ENCODE measurements at regions not wholly inside any gene's neighbourhood (a gene's known extent, or its start where the extent isn't known, plus 50 kb on each side); places are given as distances from the start of the nearest gene placed in this dataset.

DNA sequence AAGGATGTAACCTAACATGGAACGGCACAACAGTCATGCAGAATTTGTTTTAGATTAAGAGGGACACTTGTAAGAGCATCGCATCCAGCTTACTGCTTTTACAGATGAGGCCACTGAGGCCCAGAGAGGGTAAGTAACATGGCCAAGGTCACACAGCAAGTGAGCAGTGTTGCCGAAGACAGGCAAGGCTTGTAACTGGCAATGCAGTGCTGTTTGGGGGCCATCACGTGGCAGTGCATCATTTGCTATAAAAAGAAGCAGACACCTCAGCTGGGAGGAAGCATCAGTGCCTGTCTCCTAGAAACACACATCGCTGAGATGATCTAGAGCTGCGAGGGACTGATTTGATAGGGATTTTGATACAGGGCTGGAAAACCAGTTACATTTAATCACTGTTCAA, 108.2 kb upstream of the PROK2 start:
- TF ChIP-seq, protein P1, sequence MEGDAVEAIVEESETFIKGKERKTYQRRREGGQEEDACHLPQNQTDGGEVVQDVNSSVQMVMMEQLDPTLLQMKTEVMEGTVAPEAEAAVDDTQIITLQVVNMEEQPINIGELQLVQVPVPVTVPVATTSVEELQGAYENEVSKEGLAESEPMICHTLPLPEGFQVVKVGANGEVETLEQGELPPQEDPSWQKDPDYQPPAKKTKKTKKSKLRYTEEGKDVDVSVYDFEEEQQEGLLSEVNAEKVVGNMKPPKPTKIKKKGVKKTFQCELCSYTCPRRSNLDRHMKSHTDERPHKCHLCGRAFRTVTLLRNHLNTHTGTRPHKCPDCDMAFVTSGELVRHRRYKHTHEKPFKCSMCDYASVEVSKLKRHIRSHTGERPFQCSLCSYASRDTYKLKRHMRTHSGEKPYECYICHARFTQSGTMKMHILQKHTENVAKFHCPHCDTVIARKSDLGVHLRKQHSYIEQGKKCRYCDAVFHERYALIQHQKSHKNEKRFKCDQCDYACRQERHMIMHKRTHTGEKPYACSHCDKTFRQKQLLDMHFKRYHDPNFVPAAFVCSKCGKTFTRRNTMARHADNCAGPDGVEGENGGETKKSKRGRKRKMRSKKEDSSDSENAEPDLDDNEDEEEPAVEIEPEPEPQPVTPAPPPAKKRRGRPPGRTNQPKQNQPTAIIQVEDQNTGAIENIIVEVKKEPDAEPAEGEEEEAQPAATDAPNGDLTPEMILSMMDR (IDR thresholded peaks at IDR 0.05): no peak
- no peak for TF ChIP-seq EP300 (IDR thresholded peaks at IDR 0.05)
- no peak for TF ChIP-seq POLR2A (IDR thresholded peaks at IDR 0.05; ENCODE audit: low read depth)
- TF ChIP-seq POLR2AphosphoS5 (IDR thresholded peaks at IDR 0.05): peak in 1 of 2 donors; percentile 12
- no peak overlapping the region for H3K27ac ChIP-seq (replicated peaks in 1 of 4)
- DNase-seq (ENCODE audit: extremely low spot score): no peak
- peaks cover 11 to 22% (median 18%) of the 10 kb centered on the region in 4 donors for H3K4me1 ChIP-seq
- H3K4me3 ChIP-seq: no peak overlapping the region
- intact Hi-C loops (cut with DNase I): no loop called here
- no peaks in the 10 kb centered on the region for H3K36me3 ChIP-seq
- no peaks in the 10 kb centered on the region for H3K27me3 ChIP-seq
- WGBS: 79% methylated on average over 6 of the region's 6 CpGs
- no peaks in the 10 kb centered on the region for H3K9me3 ChIP-seq

DNA sequence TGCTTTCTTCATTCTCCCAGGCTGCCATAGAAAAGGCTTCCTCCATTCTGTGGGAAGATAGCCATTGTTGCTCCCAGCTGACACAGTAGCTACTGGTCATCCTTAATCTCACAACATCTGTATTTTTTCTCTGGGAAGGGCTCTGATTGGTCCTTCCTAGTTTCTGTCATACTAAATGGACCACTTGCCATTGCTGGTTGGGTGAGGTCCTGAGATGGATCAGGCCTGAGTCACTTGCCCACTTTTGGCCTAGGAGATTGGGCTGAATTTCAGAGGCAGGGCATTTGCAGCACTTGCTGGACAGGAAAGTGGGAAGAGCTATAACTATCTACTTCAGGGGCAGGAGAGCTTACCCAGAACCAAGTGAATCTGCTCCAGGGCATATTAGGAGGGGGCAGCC, 106.5 kb upstream of the PROK2 start:
- Histone ChIP-seq H3K27me3 (no peaks in the 10 kb centered on the region), H3K36me3 (no peaks in the 10 kb centered on the region), H3K4me1 (peaks cover 11 to 22% (median 18%) of the 10 kb centered on the region in 4 donors), H3K9me3 (no peaks in the 10 kb centered on the region), H3K4me3 (no peak overlapping the region), H3K27ac (replicated peaks in 1 of 4) (peak overlapping the region; percentile 76 to 83 (median 78))
- DNase-seq (ENCODE audit: extremely low spot score): no peak
- intact Hi-C loops (cut with DNase I): no loop called here
- TF ChIP-seq POLR2AphosphoS5 (IDR thresholded peaks at IDR 0.05) (no peak), POLR2A (IDR thresholded peaks at IDR 0.05; ENCODE audit: low read depth) (no peak), EP300 (IDR thresholded peaks at IDR 0.05) (no peak)
- TF ChIP-seq, protein P1 (IDR thresholded peaks at IDR 0.05): no peak

DNA sequence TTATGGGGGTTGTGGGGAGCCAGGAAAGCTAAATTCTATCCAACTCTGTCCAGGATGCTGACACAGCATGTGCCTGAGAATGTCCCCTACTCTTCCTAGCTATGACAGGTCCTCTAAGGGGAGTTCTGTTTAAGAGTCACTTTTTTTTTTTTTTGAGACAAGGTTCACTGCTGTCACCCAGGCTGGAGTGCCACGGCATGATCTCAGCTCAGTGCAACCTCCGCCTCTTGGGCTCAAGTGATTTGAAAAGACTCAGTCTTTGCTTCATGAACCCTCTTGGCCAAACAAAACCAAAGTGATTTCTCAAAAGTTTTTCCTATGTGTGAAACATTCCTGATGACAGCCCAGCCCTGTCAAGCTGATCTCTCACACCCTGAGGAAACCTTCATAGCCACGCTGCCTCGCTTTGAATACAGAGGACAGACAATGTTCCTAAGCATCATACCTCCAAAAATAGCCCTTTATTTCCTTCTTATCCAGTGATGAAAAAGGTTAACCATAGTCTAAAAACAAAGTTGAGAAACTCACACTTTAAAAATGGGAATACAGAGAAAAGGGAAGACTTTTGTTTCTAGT, 105.5 kb upstream of the PROK2 start:
- 17% methylated on average over 4 of the region's 4 CpGs for WGBS
- H3K4me1 ChIP-seq: peaks cover 11 to 22% (median 19%) of the 10 kb centered on the region in 4 donors
- H3K27me3 ChIP-seq: no peaks in the 10 kb centered on the region
- H3K9me3 ChIP-seq: no peaks in the 10 kb centered on the region
- intact Hi-C loops (cut with DNase I): no loop called here
- H3K36me3 ChIP-seq: no peaks in the 10 kb centered on the region
- TF ChIP-seq, protein P1 (IDR thresholded peaks at IDR 0.05): no peak
- TF ChIP-seq POLR2AphosphoS5 (IDR thresholded peaks at IDR 0.05): peak; percentile 67 to 73
- H3K27ac ChIP-seq (replicated peaks in 1 of 4): peak overlapping the region; percentile 76 to 83 (median 78)
- no peak for DNase-seq (ENCODE audit: extremely low spot score)
- no peak overlapping the region for H3K4me3 ChIP-seq

DNA sequence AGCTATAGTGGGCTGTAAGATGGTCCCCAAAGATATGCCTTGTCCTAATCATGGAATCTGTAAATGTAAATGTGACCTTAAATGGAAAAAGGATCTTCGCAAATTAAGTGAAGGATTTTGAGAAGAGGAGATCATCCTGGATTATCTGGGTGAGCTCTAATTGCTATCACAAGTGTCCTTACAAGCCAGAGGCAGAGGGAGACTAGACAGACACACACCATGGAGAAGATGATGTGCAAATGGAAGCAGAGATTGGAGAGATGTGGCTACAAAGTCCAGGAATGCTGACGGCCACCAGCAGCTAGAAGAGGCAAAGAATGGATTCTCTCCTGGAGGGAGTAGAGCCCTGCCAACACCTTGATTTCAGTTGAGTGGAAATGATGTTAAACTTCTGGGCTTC, 102.3 kb upstream of the PROK2 start:
- intact Hi-C loops (cut with DNase I): no loop called here
- Histone ChIP-seq H3K4me3 (no peak overlapping the region), H3K27me3 (no peaks in the 10 kb centered on the region), H3K9me3 (no peaks in the 10 kb centered on the region), H3K36me3 (no peaks in the 10 kb centered on the region), H3K27ac (replicated peaks in 1 of 4) (no peak overlapping the region), H3K4me1 (peaks cover 11 to 27% (median 22%) of the 10 kb centered on the region in 4 donors)
- 88% methylated on average over 2 of the region's 2 CpGs for WGBS
- DNase-seq (ENCODE audit: extremely low spot score): no peak
- TF ChIP-seq POLR2A (IDR thresholded peaks at IDR 0.05; ENCODE audit: low read depth) (no peak), POLR2AphosphoS5 (IDR thresholded peaks at IDR 0.05) (no peak), EP300 (IDR thresholded peaks at IDR 0.05) (no peak)
- TF ChIP-seq, protein P1 (IDR thresholded peaks at IDR 0.05): no peak

DNA sequence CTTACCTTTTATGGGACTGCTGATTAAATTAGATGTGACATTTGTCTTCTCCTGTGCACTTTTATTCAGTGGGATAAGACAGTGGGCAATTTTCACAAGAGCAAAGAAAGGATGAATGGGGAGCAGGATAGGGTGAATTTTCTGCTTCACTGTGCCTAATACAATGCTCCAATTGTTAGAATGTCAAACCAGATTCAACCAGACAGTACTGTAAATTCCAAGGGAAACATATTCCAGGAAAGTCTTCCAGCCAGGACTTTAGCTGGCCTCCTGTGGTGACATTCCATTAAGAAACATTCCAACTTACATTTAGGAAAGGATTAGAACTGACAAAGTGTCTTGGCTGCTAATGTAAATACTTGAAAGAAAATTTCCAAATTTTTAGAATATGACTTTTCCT, 100.1 kb upstream of the PROK2 start:
- intact Hi-C loops (cut with DNase I): no loop called here
- H3K9me3 ChIP-seq: no peaks in the 10 kb centered on the region
- H3K4me1 ChIP-seq: peaks cover 0 to 9% (median 4%) of the 10 kb centered on the region in 4 donors
- no peak overlapping the region for H3K27ac ChIP-seq (replicated peaks in 1 of 4)
- no peak for TF ChIP-seq EP300 (IDR thresholded peaks at IDR 0.05)
- no peak for TF ChIP-seq POLR2AphosphoS5 (IDR thresholded peaks at IDR 0.05)
- TF ChIP-seq POLR2A (IDR thresholded peaks at IDR 0.05; ENCODE audit: low read depth): no peak
- TF ChIP-seq, protein P1 (IDR thresholded peaks at IDR 0.05): no peak
- DNase-seq (ENCODE audit: extremely low spot score): no peak
- H3K27me3 ChIP-seq: no peaks in the 10 kb centered on the region
- H3K4me3 ChIP-seq: no peak overlapping the region
- H3K36me3 ChIP-seq: no peaks in the 10 kb centered on the region

Measured in esophagus muscularis mucosa (tissue), 4 donors.